AG04450 (cell line): ENCODE measurements at regions not wholly inside any gene's neighbourhood (a gene's known extent, or its start where the extent isn't known, plus 50 kb on each side); places are given as distances from the start of the nearest gene placed in this dataset.

Experiments
- CTCF ChIA-PET: fragments of 300-600, 350-600 bp; formaldehyde crosslinking; extraction: SDS; loops from one replicate; lab custom pipeline; 2022; ENCODE audit warnings: antibody characterized with exemption, inconsistent platforms; lab: Charles Lee
- POLR2A ChIA-PET: fragments of 350-600 bp; formaldehyde crosslinking; extraction: SDS; loops from one replicate; lab custom pipeline; 2021; ENCODE audit warnings: antibody characterized with exemption, inconsistent platforms; lab: Yijun Ruan, JAX
- DNase-seq: peaks from one replicate; pipeline ENCODE4 v3.0.0-alpha.2; 2011; ENCODE audit warnings: low read depth, low spot score
- H3K27ac ChIP-seq: one replicate; pipeline ENCODE4 v1.5.1; 2012; ENCODE audit warnings: low read depth, low read length, control low read depth
- H3K27me3 ChIP-seq: one replicate; pipeline ENCODE4 v1.6.0; 2012; ENCODE audit warnings: low read length; ENCODE audit not compliant: control insufficient read depth, insufficient read depth
- H3K4me3 ChIP-seq: 2 replicates; pipeline ENCODE4 v1.5.1; 2011; ENCODE audit warnings: mild to moderate bottlenecking, low read depth, low read length, control low read depth
- H3K9me3 ChIP-seq: 2 replicates; pipeline ENCODE4 v1.5.1; 2012; ENCODE audit warnings: low read length; ENCODE audit not compliant: control insufficient read depth, insufficient read depth
- TF ChIP-seq, protein P1 (sequence below): IDR thresholded peaks from 2 replicates; pipeline ENCODE4 v1.5.1; 2011; ENCODE audit warnings: low read depth, low read length, control low read depth, inconsistent platforms

DNA sequence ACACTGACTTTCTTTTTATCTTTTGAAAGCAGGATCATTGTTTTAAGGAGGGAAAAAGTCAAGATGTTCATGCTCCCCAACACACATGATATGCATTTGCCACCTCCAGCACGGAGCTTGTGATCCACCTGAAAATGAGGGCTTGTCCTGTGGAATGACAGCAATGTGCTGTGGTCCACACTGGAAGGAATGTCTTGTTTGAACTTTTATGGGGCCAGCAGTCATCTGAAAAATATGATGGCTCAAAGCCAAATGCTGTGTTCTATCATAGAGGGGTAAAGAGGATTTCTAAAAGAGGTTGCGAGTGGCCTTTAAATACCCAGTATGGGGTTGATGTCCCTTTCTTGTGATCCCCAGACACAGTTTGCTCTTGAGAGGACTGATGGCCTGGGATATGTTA, 226.5 kb upstream of the SPRED2 start:
- DNase-seq, result no peak
- CTCF ChIA-PET, result interaction anchor here (1.2 kb wide), 1 partner anchor 19 kb away, joined by 5 read pairs; no protein-coding TSS in a partner anchor
- H3K27me3 ChIP-seq, result no peaks in the 10 kb centered on the region
- TF ChIP-seq, protein P1, sequence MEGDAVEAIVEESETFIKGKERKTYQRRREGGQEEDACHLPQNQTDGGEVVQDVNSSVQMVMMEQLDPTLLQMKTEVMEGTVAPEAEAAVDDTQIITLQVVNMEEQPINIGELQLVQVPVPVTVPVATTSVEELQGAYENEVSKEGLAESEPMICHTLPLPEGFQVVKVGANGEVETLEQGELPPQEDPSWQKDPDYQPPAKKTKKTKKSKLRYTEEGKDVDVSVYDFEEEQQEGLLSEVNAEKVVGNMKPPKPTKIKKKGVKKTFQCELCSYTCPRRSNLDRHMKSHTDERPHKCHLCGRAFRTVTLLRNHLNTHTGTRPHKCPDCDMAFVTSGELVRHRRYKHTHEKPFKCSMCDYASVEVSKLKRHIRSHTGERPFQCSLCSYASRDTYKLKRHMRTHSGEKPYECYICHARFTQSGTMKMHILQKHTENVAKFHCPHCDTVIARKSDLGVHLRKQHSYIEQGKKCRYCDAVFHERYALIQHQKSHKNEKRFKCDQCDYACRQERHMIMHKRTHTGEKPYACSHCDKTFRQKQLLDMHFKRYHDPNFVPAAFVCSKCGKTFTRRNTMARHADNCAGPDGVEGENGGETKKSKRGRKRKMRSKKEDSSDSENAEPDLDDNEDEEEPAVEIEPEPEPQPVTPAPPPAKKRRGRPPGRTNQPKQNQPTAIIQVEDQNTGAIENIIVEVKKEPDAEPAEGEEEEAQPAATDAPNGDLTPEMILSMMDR, result no peak
- POLR2A ChIA-PET, result no interaction called here
- H3K9me3 ChIP-seq, result no peaks in the 10 kb centered on the region
- H3K4me3 ChIP-seq, result no peak overlapping the region
- H3K27ac ChIP-seq, result no peak overlapping the region

DNA sequence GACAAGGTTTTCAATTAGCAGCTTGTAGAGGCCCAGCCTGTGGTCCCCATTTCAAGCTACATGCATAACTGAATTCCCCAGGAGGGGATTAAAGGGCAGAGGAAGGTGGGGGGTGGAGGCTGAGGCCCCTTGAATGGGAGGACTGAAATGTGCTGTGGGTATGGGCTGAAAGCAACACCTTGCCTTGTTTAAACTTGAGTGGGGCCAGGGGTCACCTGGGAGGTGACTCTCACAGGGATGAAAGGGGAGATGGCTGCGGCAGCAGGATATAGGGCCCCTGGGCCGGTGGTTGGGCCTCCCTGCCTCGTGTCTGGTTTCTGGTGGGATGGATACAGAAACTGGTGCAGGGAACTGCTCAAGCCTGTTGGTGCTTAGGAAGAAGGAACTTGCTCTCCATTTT, 225.9 kb upstream of the SPRED2 start:
- Histone ChIP-seq H3K27me3 (no peaks in the 10 kb centered on the region), H3K9me3 (no peaks in the 10 kb centered on the region), H3K4me3 (no peak overlapping the region), H3K27ac (no peak overlapping the region)
- TF ChIP-seq, protein P1, result no peak
- POLR2A ChIA-PET, result no interaction called here
- CTCF ChIA-PET, result interaction anchor here (1.2 kb wide), 1 partner anchor 18 kb away, joined by 3 read pairs; no protein-coding TSS in a partner anchor
- DNase-seq, result no peak

DNA sequence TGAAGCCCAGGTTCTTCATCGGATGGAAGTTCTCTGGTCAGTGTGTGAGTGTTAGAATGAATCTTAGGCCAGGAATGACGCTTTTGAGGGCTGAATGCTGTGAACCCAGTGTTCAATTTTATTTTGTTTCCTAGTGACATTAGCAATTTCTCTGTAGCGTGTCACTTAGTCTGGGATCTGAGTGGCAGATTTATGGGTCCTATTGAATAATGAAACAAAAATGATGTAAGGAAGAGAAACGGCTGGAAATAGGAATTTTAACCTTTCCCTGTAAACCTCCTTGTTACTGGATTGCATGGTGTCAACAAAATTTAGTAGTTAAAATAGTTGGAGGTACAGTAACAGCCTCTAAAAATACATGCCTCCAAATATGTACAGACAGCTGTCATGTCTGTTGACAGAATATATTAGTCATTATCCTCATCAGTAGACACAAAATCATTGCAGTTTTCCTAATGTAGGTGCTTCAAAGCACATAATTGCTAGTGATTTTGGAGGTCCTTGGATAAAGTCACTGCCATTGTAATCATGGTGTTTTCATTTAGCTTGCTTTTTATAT, 223.8 kb upstream of the SPRED2 start:
- DNase-seq, result no peak
- Histone ChIP-seq H3K4me3 (no peak overlapping the region), H3K27ac (no peak overlapping the region), H3K27me3 (no peaks in the 10 kb centered on the region), H3K9me3 (no peaks in the 10 kb centered on the region)
- ChIA-PET POLR2A (no interaction called here), CTCF (interaction anchor here (2.1 kb wide), 1 partner anchor 15 kb away, joined by 7 read pairs; no protein-coding TSS in a partner anchor)
- TF ChIP-seq, protein P1, result no peak

DNA sequence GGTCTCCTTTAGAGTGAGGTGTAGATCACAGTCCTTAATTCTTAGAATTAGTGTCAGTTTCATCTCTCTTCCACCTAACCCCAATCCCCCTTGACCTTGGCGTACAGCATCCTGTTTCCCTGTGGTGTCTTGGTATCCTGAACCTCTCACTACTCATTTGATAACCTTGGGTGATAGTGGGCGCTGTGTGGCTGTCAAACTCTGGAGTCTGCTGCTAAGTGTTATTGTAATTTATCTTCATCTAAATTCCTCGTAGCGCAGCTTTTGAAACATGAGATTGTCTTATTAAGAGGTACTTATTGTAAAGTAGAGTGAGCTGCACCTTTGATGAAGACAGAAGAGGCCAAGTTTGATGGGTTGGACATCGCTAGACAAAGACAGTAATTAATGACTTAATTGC, 222.6 kb upstream of the SPRED2 start:
- CTCF ChIA-PET, result interaction anchor here (0.8 to 2.1 kb wide), 2 partner anchors 14 to 62 kb away, joined by 3 to 7 read pairs; no protein-coding TSS in a partner anchor
- DNase-seq, result no peak
- H3K9me3 ChIP-seq, result no peaks in the 10 kb centered on the region
- no peak overlapping the region for H3K27ac ChIP-seq
- H3K4me3 ChIP-seq, result no peak overlapping the region
- TF ChIP-seq, protein P1, result no peak
- no peaks in the 10 kb centered on the region for H3K27me3 ChIP-seq
- POLR2A ChIA-PET, result no interaction called here

DNA sequence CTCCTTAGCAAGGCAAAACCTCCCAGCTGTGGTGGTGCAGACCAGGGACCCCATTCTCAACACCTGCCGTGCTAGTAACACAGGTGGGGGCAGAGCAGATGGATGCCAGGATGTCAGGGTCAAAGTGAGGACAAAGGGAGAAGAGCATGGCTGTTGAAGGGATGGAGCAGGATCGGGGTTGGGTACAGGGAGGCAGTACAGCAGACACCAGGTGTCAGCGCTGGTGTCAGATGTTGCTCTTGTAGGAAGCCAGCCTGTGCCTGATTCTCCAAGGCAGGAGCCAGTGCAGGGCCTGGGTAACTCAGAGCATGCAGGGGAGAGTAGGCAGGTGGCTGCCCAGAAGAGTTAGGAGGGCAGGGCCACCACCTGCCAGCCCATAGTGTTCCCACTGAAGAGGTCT, 222.1 kb upstream of the SPRED2 start:
- ChIA-PET POLR2A (no interaction called here), CTCF (interaction anchor here (5.0 kb wide), 1 partner anchor 14 kb away, joined by 23 read pairs; no protein-coding TSS in a partner anchor)
- Histone ChIP-seq H3K4me3 (no peak overlapping the region), H3K27ac (no peak overlapping the region), H3K27me3 (no peaks in the 10 kb centered on the region), H3K9me3 (no peaks in the 10 kb centered on the region)
- DNase-seq, result no peak
- TF ChIP-seq, protein P1, result no peak
